Liver (tissue), 8 donors: ENCODE measurements at regions not wholly inside any gene's neighbourhood (a gene's known extent, or its start where the extent isn't known, plus 50 kb on each side); places are given as distances from the start of the nearest gene placed in this dataset.

Source experiments
- DNase-seq: peaks from one replicate; pipeline ENCODE4 v3.0.0-alpha.2; 2017; ENCODE audit warnings: low spot score
- H3K27ac ChIP-seq, 2 donors: one replicate each; pipeline ENCODE4 v1.7.0; 2013; ENCODE audit warnings: inconsistent platforms in 2 of 2, low read length in 2 of 2, control low read depth in 1 of 2, low read depth in 1 of 2, mild to moderate bottlenecking in 1 of 2
- H3K27me3 ChIP-seq, 4 donors: one replicate each; pipeline versions ENCODE4 v1.6.1 to v1.7.0; 2013; ENCODE audit warnings: low read length in 3 of 4, inconsistent platforms in 1 of 4, mild to moderate bottlenecking in 1 of 4, moderate library complexity in 1 of 4; ENCODE audit not compliant: control insufficient read depth in 4 of 4, insufficient read depth in 4 of 4
- H3K36me3 ChIP-seq, 4 donors: one replicate each; pipeline versions ENCODE4 v1.6.1 to v1.7.0; 2013; ENCODE audit warnings: low read length in 3 of 4, mild to moderate bottlenecking in 3 of 4, low read depth in 1 of 4, moderate library complexity in 1 of 4; ENCODE audit not compliant: control insufficient read depth in 4 of 4, insufficient read depth in 3 of 4
- H3K4me1 ChIP-seq, 4 donors: one replicate each; pipeline versions ENCODE4 v1.6.1 to v1.7.0; 2013; ENCODE audit warnings: low read length in 3 of 4, mild to moderate bottlenecking in 3 of 4, moderate library complexity in 1 of 4; ENCODE audit not compliant: control insufficient read depth in 4 of 4, insufficient read depth in 4 of 4
- H3K4me3 ChIP-seq, 3 donors: one replicate each; pipeline versions ENCODE4 v1.6.1 to v1.7.0; 2013; ENCODE audit warnings: low read length in 3 of 3, control low read depth in 1 of 3, low read depth in 1 of 3, mild to moderate bottlenecking in 1 of 3
- H3K9ac ChIP-seq, 2 donors: one replicate each; pipeline ENCODE4 v1.7.0; 2013; ENCODE audit warnings: low read length in 2 of 2, mild to moderate bottlenecking in 2 of 2, moderate library complexity in 2 of 2, control low read depth in 1 of 2, low read depth in 1 of 2
- H3K9me3 ChIP-seq, 4 donors: one replicate each; pipeline versions ENCODE4 v1.6.1 to v1.7.0; 2013; ENCODE audit warnings: low read length in 3 of 4; ENCODE audit not compliant: control insufficient read depth in 4 of 4
- EGR1 ChIP-seq, 2 donors: IDR thresholded peaks; 2 replicates each; pipeline ENCODE4 v1.6.1; 2016 to 2018; ENCODE audit warnings: antibody characterized with exemption in 2 of 2, low read depth in 2 of 2
- FOXA1 ChIP-seq: IDR thresholded peaks from 2 replicates; pipeline ENCODE4 v1.6.1; 2016; ENCODE audit warnings: antibody characterized with exemption
- GABPA ChIP-seq, 2 donors: IDR thresholded peaks in 1 of 2; conservative IDR thresholded peaks in 1 of 2; 2 replicates each; pipeline ENCODE4 v1.6.1; 2016; ENCODE audit warnings: antibody characterized with exemption in 2 of 2, mild to moderate bottlenecking in 1 of 2, moderate library complexity in 1 of 2
- HNF4A ChIP-seq, 2 donors: conservative IDR thresholded peaks; 2 replicates each; pipeline ENCODE4 v1.6.1; 2016; ENCODE audit warnings: antibody characterized with exemption in 2 of 2, mild to moderate bottlenecking in 2 of 2
- HNF4G ChIP-seq: IDR thresholded peaks from 2 replicates; pipeline ENCODE4 v1.6.1; 2016; ENCODE audit warnings: antibody characterized with exemption
- RAD21 ChIP-seq, 2 donors: IDR thresholded peaks; 2 replicates each; pipeline ENCODE4 v1.6.1; 2016; ENCODE audit warnings: antibody characterized with exemption in 2 of 2, mild to moderate bottlenecking in 2 of 2
- RXRA ChIP-seq, 2 donors: IDR thresholded peaks; 2 replicates each; pipeline ENCODE4 v1.6.1; 2017 to 2018; ENCODE audit warnings: antibody characterized with exemption in 2 of 2, mild to moderate bottlenecking in 1 of 2
- SP1 ChIP-seq: IDR thresholded peaks from 2 replicates; pipeline ENCODE4 v1.6.1; 2018; ENCODE audit warnings: antibody characterized with exemption, mild to moderate bottlenecking
- TAF1 ChIP-seq: conservative IDR thresholded peaks from 2 replicates; pipeline ENCODE4 v1.6.1; 2016; ENCODE audit warnings: antibody characterized with exemption, mild to moderate bottlenecking
- YY1 ChIP-seq: IDR thresholded peaks from 2 replicates; pipeline ENCODE4 v1.6.1; 2016; ENCODE audit warnings: antibody characterized with exemption, mild to moderate bottlenecking
- WGBS: extraction: QIAGEN DNeasy Blood & Tissue Kit; methylation state at CpG from one replicate; pipeline ENCODE4 v1.1.7; 2013; 5-methylcytosine and 5-hydroxymethylcytosine counted together
- TF ChIP-seq, protein P1 (sequence below): IDR thresholded peaks from 2 replicates; pipeline ENCODE4 v1.6.1; 2016; ENCODE audit warnings: antibody characterized with exemption
- TF ChIP-seq, protein P2 (sequence below): IDR thresholded peaks from 2 replicates; pipeline ENCODE4 v1.6.1; 2016; ENCODE audit warnings: antibody characterized with exemption
- TF ChIP-seq, protein P3 (sequence below): fragments of 150-350 bp; IDR thresholded peaks from 2 replicates; pipeline ENCODE4 v1.5.1; 2017; ENCODE audit warnings: improper control_type of control experiment, low read depth, low read length; ENCODE audit not compliant: missing input control
- TF ChIP-seq, protein P4 (sequence below): IDR thresholded peaks from 2 replicates; pipeline ENCODE4 v1.6.1; 2016; ENCODE audit warnings: antibody characterized with exemption, mild to moderate bottlenecking
- TF ChIP-seq, protein P5 (sequence below): IDR thresholded peaks from 2 replicates; pipeline ENCODE4 v1.6.1; 2016; ENCODE audit warnings: antibody characterized with exemption
- donor health status: healthy.
- donor health status: healthy.
- donor health status: healthy.
- donor health status: healthy.
- donor health status: healthy.

DNA sequence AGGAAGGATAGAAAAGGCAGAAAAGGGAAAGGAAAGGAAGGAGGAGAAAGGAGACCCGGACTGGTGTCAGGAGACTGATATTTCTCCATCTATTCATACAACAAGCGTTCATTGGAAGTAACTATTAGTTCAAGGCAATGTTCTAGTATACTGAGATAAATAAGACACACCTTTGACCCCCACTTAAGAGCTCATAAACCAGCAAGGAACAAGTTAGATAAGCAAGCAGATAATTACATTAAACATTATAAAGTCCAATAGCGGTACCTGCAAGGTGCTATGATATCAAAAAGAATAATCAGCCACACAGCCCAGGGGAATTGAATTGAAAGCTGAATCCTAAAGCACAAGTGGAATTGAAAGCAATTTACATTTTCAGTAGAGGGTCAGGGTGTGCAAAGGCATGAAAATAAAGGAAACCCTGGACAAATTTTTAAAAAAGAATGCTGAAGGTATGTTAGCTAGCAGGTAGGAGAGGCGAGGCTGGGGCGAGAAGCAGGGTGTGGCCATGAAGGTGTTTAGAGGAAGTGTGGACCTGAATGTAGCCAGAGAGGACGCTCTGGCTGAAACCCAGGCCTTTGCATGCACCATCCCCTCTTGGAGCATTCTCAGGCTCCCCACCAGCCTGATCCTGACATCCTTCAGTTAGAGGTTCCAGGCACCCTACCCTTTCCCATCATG is 200.0 kb downstream of the SETD4 start:
- DNase-seq, result no peak
- Histone ChIP-seq H3K4me1 (no peaks in the 10 kb centered on the region), H3K9me3 (no peaks in the 10 kb centered on the region), H3K27me3 (peaks cover 0 to 2% (median under 1%) of the 10 kb centered on the region in 4 donors), H3K27ac (no peak overlapping the region), H3K4me3 (no peak overlapping the region), H3K9ac (no peak overlapping the region), H3K36me3 (no peaks in the 10 kb centered on the region)
- TF ChIP-seq HNF4A (conservative IDR thresholded peaks at IDR 0.05), result no peak
- TF ChIP-seq, protein P1, sequence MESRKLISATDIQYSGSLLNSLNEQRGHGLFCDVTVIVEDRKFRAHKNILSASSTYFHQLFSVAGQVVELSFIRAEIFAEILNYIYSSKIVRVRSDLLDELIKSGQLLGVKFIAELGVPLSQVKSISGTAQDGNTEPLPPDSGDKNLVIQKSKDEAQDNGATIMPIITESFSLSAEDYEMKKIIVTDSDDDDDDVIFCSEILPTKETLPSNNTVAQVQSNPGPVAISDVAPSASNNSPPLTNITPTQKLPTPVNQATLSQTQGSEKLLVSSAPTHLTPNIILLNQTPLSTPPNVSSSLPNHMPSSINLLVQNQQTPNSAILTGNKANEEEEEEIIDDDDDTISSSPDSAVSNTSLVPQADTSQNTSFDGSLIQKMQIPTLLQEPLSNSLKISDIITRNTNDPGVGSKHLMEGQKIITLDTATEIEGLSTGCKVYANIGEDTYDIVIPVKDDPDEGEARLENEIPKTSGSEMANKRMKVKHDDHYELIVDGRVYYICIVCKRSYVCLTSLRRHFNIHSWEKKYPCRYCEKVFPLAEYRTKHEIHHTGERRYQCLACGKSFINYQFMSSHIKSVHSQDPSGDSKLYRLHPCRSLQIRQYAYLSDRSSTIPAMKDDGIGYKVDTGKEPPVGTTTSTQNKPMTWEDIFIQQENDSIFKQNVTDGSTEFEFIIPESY, result no peak
- TF ChIP-seq, protein P2, sequence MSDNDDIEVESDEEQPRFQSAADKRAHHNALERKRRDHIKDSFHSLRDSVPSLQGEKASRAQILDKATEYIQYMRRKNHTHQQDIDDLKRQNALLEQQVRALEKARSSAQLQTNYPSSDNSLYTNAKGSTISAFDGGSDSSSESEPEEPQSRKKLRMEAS, result no peak
- WGBS, result 78% methylated on average over 6 of the region's 6 CpGs

DNA sequence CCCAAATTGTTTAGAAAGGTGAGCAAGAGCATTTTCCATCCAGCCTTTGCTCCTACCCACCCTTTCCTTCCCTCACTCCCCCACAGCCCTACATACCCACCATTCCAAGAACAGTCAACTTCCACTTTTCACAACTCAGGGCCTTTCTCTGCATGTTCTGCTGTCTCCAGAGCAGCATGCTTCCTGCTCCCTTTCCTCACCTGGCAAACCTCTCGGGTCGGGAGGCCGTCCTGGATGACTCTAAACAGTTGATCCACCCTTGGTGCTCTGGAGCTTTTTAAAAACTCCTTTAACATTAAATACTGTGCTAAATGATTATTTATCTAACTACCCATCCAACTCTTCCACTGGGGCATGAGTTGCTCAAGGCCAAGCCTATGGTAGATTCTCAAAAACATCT is 200.6 kb downstream of the SETD4 start:
- H3K27me3 ChIP-seq, result peaks cover 0 to 6% (median under 1%) of the 10 kb centered on the region in 4 donors
- no peaks in the 10 kb centered on the region for H3K36me3 ChIP-seq
- TF ChIP-seq SP1, result no peak
- TF ChIP-seq RXRA (IDR thresholded peaks at IDR 0.05), result no peak
- TF ChIP-seq, protein P3, sequence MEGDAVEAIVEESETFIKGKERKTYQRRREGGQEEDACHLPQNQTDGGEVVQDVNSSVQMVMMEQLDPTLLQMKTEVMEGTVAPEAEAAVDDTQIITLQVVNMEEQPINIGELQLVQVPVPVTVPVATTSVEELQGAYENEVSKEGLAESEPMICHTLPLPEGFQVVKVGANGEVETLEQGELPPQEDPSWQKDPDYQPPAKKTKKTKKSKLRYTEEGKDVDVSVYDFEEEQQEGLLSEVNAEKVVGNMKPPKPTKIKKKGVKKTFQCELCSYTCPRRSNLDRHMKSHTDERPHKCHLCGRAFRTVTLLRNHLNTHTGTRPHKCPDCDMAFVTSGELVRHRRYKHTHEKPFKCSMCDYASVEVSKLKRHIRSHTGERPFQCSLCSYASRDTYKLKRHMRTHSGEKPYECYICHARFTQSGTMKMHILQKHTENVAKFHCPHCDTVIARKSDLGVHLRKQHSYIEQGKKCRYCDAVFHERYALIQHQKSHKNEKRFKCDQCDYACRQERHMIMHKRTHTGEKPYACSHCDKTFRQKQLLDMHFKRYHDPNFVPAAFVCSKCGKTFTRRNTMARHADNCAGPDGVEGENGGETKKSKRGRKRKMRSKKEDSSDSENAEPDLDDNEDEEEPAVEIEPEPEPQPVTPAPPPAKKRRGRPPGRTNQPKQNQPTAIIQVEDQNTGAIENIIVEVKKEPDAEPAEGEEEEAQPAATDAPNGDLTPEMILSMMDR, result no peak
- no peak for TF ChIP-seq TAF1
- TF ChIP-seq HNF4G, result no peak
- TF ChIP-seq, protein P4, sequence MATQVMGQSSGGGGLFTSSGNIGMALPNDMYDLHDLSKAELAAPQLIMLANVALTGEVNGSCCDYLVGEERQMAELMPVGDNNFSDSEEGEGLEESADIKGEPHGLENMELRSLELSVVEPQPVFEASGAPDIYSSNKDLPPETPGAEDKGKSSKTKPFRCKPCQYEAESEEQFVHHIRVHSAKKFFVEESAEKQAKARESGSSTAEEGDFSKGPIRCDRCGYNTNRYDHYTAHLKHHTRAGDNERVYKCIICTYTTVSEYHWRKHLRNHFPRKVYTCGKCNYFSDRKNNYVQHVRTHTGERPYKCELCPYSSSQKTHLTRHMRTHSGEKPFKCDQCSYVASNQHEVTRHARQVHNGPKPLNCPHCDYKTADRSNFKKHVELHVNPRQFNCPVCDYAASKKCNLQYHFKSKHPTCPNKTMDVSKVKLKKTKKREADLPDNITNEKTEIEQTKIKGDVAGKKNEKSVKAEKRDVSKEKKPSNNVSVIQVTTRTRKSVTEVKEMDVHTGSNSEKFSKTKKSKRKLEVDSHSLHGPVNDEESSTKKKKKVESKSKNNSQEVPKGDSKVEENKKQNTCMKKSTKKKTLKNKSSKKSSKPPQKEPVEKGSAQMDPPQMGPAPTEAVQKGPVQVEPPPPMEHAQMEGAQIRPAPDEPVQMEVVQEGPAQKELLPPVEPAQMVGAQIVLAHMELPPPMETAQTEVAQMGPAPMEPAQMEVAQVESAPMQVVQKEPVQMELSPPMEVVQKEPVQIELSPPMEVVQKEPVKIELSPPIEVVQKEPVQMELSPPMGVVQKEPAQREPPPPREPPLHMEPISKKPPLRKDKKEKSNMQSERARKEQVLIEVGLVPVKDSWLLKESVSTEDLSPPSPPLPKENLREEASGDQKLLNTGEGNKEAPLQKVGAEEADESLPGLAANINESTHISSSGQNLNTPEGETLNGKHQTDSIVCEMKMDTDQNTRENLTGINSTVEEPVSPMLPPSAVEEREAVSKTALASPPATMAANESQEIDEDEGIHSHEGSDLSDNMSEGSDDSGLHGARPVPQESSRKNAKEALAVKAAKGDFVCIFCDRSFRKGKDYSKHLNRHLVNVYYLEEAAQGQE, result no peak
- no peak for TF ChIP-seq YY1
- TF ChIP-seq HNF4A (conservative IDR thresholded peaks at IDR 0.05), result no peak
- TF ChIP-seq EGR1 (IDR thresholded peaks at IDR 0.05; ENCODE audit: low read depth in 2 of 2), result no peak
- TF ChIP-seq, protein P5, sequence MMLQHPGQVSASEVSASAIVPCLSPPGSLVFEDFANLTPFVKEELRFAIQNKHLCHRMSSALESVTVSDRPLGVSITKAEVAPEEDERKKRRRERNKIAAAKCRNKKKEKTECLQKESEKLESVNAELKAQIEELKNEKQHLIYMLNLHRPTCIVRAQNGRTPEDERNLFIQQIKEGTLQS, result no peak
- TF ChIP-seq GABPA (IDR thresholded peaks at IDR 0.05 in 1 of 2, conservative IDR thresholded peaks at IDR 0.05 in 1 of 2), result no peak
- no peak for TF ChIP-seq FOXA1
- no peak for TF ChIP-seq RAD21 (IDR thresholded peaks at IDR 0.05)
- no peak overlapping the region for H3K9ac ChIP-seq
- no peak overlapping the region for H3K4me3 ChIP-seq
- DNase-seq, result no peak
- H3K4me1 ChIP-seq, result no peaks in the 10 kb centered on the region
- H3K9me3 ChIP-seq, result no peaks in the 10 kb centered on the region
- no peak overlapping the region for H3K27ac ChIP-seq
- WGBS, result 68% methylated on average over 3 of the region's 3 CpGs
